ENCODE measurements at regions not wholly inside any gene's neighbourhood (a gene's known extent, or its start where the extent isn't known, plus 50 kb on each side); places are given as distances from the start of the nearest gene placed in this dataset.

GRCh38 chr14:38121320-38122020 lies 86.2 kb upstream of the SSTR1 start:
- TF ChIP-seq, protein P1, sequence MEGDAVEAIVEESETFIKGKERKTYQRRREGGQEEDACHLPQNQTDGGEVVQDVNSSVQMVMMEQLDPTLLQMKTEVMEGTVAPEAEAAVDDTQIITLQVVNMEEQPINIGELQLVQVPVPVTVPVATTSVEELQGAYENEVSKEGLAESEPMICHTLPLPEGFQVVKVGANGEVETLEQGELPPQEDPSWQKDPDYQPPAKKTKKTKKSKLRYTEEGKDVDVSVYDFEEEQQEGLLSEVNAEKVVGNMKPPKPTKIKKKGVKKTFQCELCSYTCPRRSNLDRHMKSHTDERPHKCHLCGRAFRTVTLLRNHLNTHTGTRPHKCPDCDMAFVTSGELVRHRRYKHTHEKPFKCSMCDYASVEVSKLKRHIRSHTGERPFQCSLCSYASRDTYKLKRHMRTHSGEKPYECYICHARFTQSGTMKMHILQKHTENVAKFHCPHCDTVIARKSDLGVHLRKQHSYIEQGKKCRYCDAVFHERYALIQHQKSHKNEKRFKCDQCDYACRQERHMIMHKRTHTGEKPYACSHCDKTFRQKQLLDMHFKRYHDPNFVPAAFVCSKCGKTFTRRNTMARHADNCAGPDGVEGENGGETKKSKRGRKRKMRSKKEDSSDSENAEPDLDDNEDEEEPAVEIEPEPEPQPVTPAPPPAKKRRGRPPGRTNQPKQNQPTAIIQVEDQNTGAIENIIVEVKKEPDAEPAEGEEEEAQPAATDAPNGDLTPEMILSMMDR (IDR thresholded peaks at IDR 0.05; ENCODE audit: control insufficient read depth, insufficient read depth, low read depth, low read length, missing control alignments): no peak
- no peak for DNase-seq (ENCODE audit: low read depth)
- no peak overlapping the region for H3K4me3 ChIP-seq (ENCODE audit: control insufficient read depth, low read depth, low read length)

DNA sequence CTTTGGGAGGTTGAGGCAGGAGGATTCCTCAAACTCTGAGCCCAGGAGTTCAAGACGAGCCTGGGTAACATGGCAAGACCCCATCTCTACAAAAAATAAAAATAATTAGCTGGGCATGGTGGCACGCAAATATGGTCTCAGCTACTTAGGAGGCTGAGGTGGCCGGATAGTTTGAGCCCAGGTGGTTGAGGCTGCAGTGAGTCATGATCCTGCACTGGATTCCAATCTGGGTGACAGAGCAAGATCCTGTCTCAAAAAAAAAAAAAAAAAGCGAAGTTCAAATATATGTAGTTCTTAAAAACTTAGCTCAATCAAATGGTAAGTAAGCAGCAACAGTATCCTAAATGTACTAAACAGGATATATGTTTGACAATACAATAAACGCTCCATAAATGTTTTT lies 85.5 kb upstream of the SSTR1 start:
- H3K4me3 ChIP-seq (ENCODE audit: control insufficient read depth, low read depth, low read length): no peak overlapping the region
- DNase-seq (ENCODE audit: low read depth): no peak
- TF ChIP-seq, protein P1 (IDR thresholded peaks at IDR 0.05; ENCODE audit: control insufficient read depth, insufficient read depth, low read depth, low read length, missing control alignments): no peak

- DNase-seq (ENCODE audit: low read depth): no peak
- TF ChIP-seq, protein P1 (IDR thresholded peaks at IDR 0.05; ENCODE audit: control insufficient read depth, insufficient read depth, low read depth, low read length, missing control alignments): no peak
- H3K4me3 ChIP-seq (ENCODE audit: control insufficient read depth, low read depth, low read length): no peak overlapping the region
These were observed 83.2 kb upstream of the SSTR1 start for GRCh38 chr14:38124506-38124905.

- TF ChIP-seq, protein P1 (IDR thresholded peaks at IDR 0.05; ENCODE audit: control insufficient read depth, insufficient read depth, low read depth, low read length, missing control alignments): no peak
- no peak for DNase-seq (ENCODE audit: low read depth)
- H3K4me3 ChIP-seq (ENCODE audit: control insufficient read depth, low read depth, low read length): no peak overlapping the region
These were observed 82.1 kb upstream of the SSTR1 start for GRCh38 chr14:38125481-38126037.

- TF ChIP-seq, protein P1 (IDR thresholded peaks at IDR 0.05; ENCODE audit: control insufficient read depth, insufficient read depth, low read depth, low read length, missing control alignments): no peak
- H3K4me3 ChIP-seq (ENCODE audit: control insufficient read depth, low read depth, low read length): no peak overlapping the region
- DNase-seq (ENCODE audit: low read depth): no peak
These were observed 80.3 kb upstream of the SSTR1 start for GRCh38 chr14:38127356-38127755.

DNA sequence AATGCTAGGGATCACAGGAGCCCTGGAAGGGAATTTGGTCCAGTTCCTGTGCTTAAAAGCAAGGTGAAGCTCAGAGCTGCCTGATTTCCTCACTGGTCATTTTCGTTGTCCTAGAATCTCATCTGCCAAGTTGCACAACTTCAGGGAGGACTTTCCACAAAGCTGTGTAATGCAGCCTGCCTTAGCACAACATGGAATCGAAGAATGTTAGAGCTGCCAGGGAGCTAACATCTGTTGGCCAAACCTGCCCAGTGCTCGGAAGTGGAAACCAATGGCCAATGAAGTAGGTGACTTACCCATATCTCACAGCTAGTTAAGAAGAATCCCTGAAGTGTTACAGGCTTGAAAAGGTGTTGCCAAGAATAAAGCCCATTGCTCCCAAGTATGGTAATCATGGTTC lies 79.9 kb upstream of the SSTR1 start:
- no peak for DNase-seq (ENCODE audit: low read depth)
- H3K4me3 ChIP-seq (ENCODE audit: control insufficient read depth, low read depth, low read length): no peak overlapping the region
- TF ChIP-seq, protein P1 (IDR thresholded peaks at IDR 0.05; ENCODE audit: control insufficient read depth, insufficient read depth, low read depth, low read length, missing control alignments): no peak
